Karpas-422 (cell line): ENCODE measurements at regions not wholly inside any gene's neighbourhood (a gene's known extent, or its start where the extent isn't known, plus 50 kb on each side); places are given as distances from the start of the nearest gene placed in this dataset.

Source experiments
- DNase-seq: peaks from one replicate; pipeline ENCODE4 v3.0.0-alpha.2; 2015
- H2AFZ ChIP-seq: fragments of 200-600 bp; sonication (generic); 2 replicates; pipeline ENCODE4 v1.6.1; 2014; ENCODE audit warnings: antibody characterized with exemption, low read length, mixed read lengths
- H3K27ac ChIP-seq: fragments of 200-600 bp; sonication (generic); 2 replicates; pipeline ENCODE4 v1.5.1; 2014; ENCODE audit warnings: mild to moderate bottlenecking, low read length, moderate library complexity
- H3K27me3 ChIP-seq: fragments of 200-600 bp; sonication (generic); 2 replicates; pipeline ENCODE4 v1.6.1; 2014; ENCODE audit warnings: low read length, mixed read lengths
- H3K36me3 ChIP-seq: fragments of 200-600 bp; sonication (generic); 2 replicates; pipeline ENCODE4 v1.6.1; 2014; ENCODE audit warnings: low read length, mixed read lengths; ENCODE audit not compliant: insufficient read depth
- H3K4me1 ChIP-seq: fragments of 200-600 bp; sonication (generic); 2 replicates; pipeline ENCODE4 v1.6.1; 2014; ENCODE audit warnings: mild to moderate bottlenecking, low read length, mixed read lengths
- H3K4me2 ChIP-seq: fragments of 200-600 bp; sonication (generic); 2 replicates; pipeline ENCODE4 v1.6.1; 2014; ENCODE audit warnings: low read length, low read depth, mild to moderate bottlenecking; ENCODE audit not compliant: poor library complexity, severe bottlenecking
- H3K4me3 ChIP-seq: fragments of 200-600 bp; sonication (generic); 2 replicates; pipeline ENCODE4 v1.5.1; 2014; ENCODE audit warnings: mild to moderate bottlenecking, antibody characterized with exemption, low read length, mixed read lengths
- H3K79me2 ChIP-seq: fragments of 200-600 bp; sonication (generic); 2 replicates; pipeline ENCODE4 v1.6.1; 2014; ENCODE audit warnings: mild to moderate bottlenecking, low read length, mixed read lengths
- H3K9ac ChIP-seq: fragments of 200-600 bp; sonication (generic); 2 replicates; pipeline ENCODE4 v1.6.0; 2014; ENCODE audit warnings: low read length
- H3K9me2 ChIP-seq: fragments of 200-600 bp; sonication (generic), shearing (Covaris generic); replicated peaks from 2 replicates; pipeline ENCODE4 v1.6.0; 2014; ENCODE audit warnings: mild to moderate bottlenecking, low read length, moderate library complexity; ENCODE audit not compliant: insufficient read depth
- H3K9me3 ChIP-seq: fragments of 300-700, 200-600 bp; sonication (generic); 2 replicates; pipeline ENCODE4 v1.6.1; 2014; ENCODE audit warnings: low read length, mixed read lengths
- H4K20me1 ChIP-seq: fragments of 200-600 bp; sonication (generic); 2 replicates; pipeline ENCODE4 v1.6.1; 2014; ENCODE audit warnings: mild to moderate bottlenecking, antibody characterized with exemption, low read length, low read depth; ENCODE audit not compliant: insufficient read depth

- H4K20me1 ChIP-seq, result no peaks in the 10 kb centered on the region
- peak overlapping the region; percentile 82 for H3K27ac ChIP-seq
- H3K4me2 ChIP-seq, result peak overlapping the region; percentile 38
- H3K36me3 ChIP-seq, result no peaks in the 10 kb centered on the region
- H3K9ac ChIP-seq, result peak overlapping the region; percentile 53
- H3K79me2 ChIP-seq, result no peaks in the 10 kb centered on the region
- DNase-seq, result peak; percentile 96
- H3K27me3 ChIP-seq, result no peaks in the 10 kb centered on the region
- no peaks in the 10 kb centered on the region for H3K9me3 ChIP-seq
- peaks cover 36% of the 10 kb centered on the region for H3K4me1 ChIP-seq
- H3K9me2 ChIP-seq, result no peaks in the 10 kb centered on the region
- H2AFZ ChIP-seq, result peak overlapping the region; percentile 85
- H3K4me3 ChIP-seq, result no peak overlapping the region
Measured at GRCh38 chr2:176454893-176455815, 185.9 kb downstream of the MTX2 start.

- Histone ChIP-seq H3K36me3 (no peaks in the 10 kb centered on the region), H3K9me3 (no peaks in the 10 kb centered on the region), H3K27me3 (no peaks in the 10 kb centered on the region), H3K27ac (peak overlapping the region; percentile 82), H2AFZ (peak overlapping the region; percentile 47), H4K20me1 (no peaks in the 10 kb centered on the region), H3K4me2 (peak overlapping the region; percentile 38), H3K79me2 (no peaks in the 10 kb centered on the region), H3K4me3 (no peak overlapping the region), H3K9me2 (no peaks in the 10 kb centered on the region), H3K4me1 (peaks cover 36% of the 10 kb centered on the region), H3K9ac (peak overlapping the region; percentile 53)
- DNase-seq, result peak; percentile 79
Measured at GRCh38 chr2:176455816-176456291, 186.6 kb downstream of the MTX2 start.

- no peak overlapping the region for H3K4me3 ChIP-seq
- H3K4me1 ChIP-seq, result peaks cover 42% of the 10 kb centered on the region
- no peak overlapping the region for H3K9ac ChIP-seq
- no peaks in the 10 kb centered on the region for H3K27me3 ChIP-seq
- H3K79me2 ChIP-seq, result no peaks in the 10 kb centered on the region
- H4K20me1 ChIP-seq, result no peaks in the 10 kb centered on the region
- 0 out of 2 replicates have a peak overlapping the region, but pooled peaks have one; percentile 35 for H2AFZ ChIP-seq
- no peaks in the 10 kb centered on the region for H3K9me2 ChIP-seq
- H3K9me3 ChIP-seq, result no peaks in the 10 kb centered on the region
- no peak for DNase-seq
- H3K4me2 ChIP-seq, result no peak overlapping the region
- H3K36me3 ChIP-seq, result no peaks in the 10 kb centered on the region
- no peak overlapping the region for H3K27ac ChIP-seq
Measured at GRCh38 chr2:176457481-176457880, 188.2 kb downstream of the MTX2 start.

GRCh38 chr2:176461098-176461808, 192.0 kb downstream of the MTX2 start:
- H3K79me2 ChIP-seq, result no peaks in the 10 kb centered on the region
- H3K4me3 ChIP-seq, result no peak overlapping the region
- peaks cover 42% of the 10 kb centered on the region for H3K4me1 ChIP-seq
- no peaks in the 10 kb centered on the region for H3K27me3 ChIP-seq
- H3K9me2 ChIP-seq, result no peaks in the 10 kb centered on the region
- H3K4me2 ChIP-seq, result no peak overlapping the region
- no peaks in the 10 kb centered on the region for H4K20me1 ChIP-seq
- H3K9me3 ChIP-seq, result no peaks in the 10 kb centered on the region
- H3K36me3 ChIP-seq, result no peaks in the 10 kb centered on the region
- no peak overlapping the region for H3K9ac ChIP-seq
- no peak for DNase-seq
- no peak overlapping the region for H2AFZ ChIP-seq
- no peak overlapping the region for H3K27ac ChIP-seq

GRCh38 chr2:176461809-176462670, 192.8 kb downstream of the MTX2 start:
- Histone ChIP-seq H3K9me2 (no peaks in the 10 kb centered on the region), H3K9ac (no peak overlapping the region), H3K4me3 (no peak overlapping the region), H3K36me3 (no peaks in the 10 kb centered on the region), H3K4me2 (no peak overlapping the region), H3K9me3 (no peaks in the 10 kb centered on the region), H3K79me2 (no peaks in the 10 kb centered on the region), H4K20me1 (no peaks in the 10 kb centered on the region), H3K27me3 (no peaks in the 10 kb centered on the region), H3K27ac (no peak overlapping the region), H3K4me1 (peaks cover 42% of the 10 kb centered on the region), H2AFZ (peak overlapping the region; percentile 34; the same call in 1 of the 2 replicates)
- no peak for DNase-seq

GRCh38 chr2:176463546-176463945, 194.3 kb downstream of the MTX2 start:
- no peak overlapping the region for H3K27ac ChIP-seq
- no peaks in the 10 kb centered on the region for H3K79me2 ChIP-seq
- no peak overlapping the region for H2AFZ ChIP-seq
- no peak overlapping the region for H3K4me3 ChIP-seq
- H3K4me2 ChIP-seq, result no peak overlapping the region
- no peaks in the 10 kb centered on the region for H3K9me3 ChIP-seq
- no peaks in the 10 kb centered on the region for H3K36me3 ChIP-seq
- no peak overlapping the region for H3K9ac ChIP-seq
- H4K20me1 ChIP-seq, result no peaks in the 10 kb centered on the region
- no peaks in the 10 kb centered on the region for H3K27me3 ChIP-seq
- H3K4me1 ChIP-seq, result peaks cover 39% of the 10 kb centered on the region
- no peaks in the 10 kb centered on the region for H3K9me2 ChIP-seq
- no peak for DNase-seq

- Histone ChIP-seq H2AFZ (peak overlapping the region; percentile 88), H3K27me3 (no peaks in the 10 kb centered on the region), H3K36me3 (no peaks in the 10 kb centered on the region), H3K27ac (peak overlapping the region; percentile 75), H3K79me2 (no peaks in the 10 kb centered on the region), H3K9me3 (no peaks in the 10 kb centered on the region), H3K4me3 (peak overlapping the region; percentile 61), H3K4me1 (peaks cover 39% of the 10 kb centered on the region), H3K9me2 (no peaks in the 10 kb centered on the region), H4K20me1 (no peaks in the 10 kb centered on the region), H3K9ac (peak overlapping the region; percentile 64), H3K4me2 (peak overlapping the region; percentile 76)
- peak; percentile 85 for DNase-seq
Measured at GRCh38 chr2:176464886-176465564, 195.8 kb downstream of the MTX2 start.
